ENCODE measurements at regions not wholly inside any gene's neighbourhood (a gene's known extent, or its start where the extent isn't known, plus 50 kb on each side); places are given as distances from the start of the nearest gene placed in this dataset.
"Not testable (repeated sequence)": the region's sequence is repeated elsewhere in the genome, so short reads cannot be mapped to it uniquely, and the experiment has no call there.

- DNase-seq: no peak
Observed at GRCh38 chr18:39371996-39372395, 1806.4 kb upstream of the CELF4 start.

GRCh38 chr18:39366656-39367055, 1801.1 kb upstream of the CELF4 start:
- DNase-seq: no peak

DNA sequence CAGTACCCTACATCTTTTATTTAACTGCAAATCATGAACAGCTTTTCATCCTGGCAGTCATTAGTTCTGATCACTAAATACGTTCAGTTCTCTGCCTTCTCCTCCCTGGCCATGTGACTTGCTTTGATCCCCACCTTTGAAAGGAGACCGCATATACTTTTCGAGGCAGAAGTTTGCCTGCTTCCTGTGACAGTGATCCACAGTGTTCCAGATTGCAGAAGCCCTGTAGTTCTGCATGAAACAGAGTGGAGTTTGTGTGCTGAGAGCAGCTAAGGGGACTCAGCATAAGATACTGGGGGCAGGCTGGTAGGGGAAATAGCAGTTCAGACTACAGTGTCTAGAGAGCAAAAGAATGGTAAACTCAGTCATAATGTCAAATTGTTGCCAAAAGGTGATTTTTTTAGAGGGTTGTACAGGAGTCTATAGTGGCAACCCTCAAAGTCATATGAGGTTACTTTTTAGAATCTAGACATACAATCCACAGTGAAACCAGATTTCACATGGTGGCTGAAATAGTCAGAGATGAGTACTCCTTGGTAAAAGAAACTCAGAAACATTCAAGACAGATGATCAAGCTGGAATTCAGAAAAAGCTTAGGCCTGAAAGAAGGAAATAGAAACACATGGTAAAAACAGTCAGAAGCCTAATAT, 1800.4 kb upstream of the CELF4 start:
- DNase-seq: no peak

DNA sequence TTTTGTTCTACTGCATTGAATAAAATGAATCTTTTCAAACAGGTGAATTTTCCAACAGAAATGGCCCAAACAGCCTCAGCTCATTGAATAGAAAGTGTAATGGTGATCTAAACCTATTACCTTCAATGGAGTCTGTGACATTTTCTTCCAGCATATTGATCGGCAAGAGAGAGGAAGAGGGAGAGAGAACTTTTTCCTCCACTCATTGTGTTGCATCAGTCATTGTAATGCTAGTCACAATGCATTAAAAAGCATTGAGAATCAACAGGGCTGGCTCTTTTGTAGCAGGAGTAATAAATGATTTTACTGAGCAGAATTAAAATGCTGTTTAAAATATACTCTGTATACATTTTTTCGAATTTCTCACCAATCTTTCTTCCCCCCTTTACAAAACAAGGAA, 1794.5 kb upstream of the CELF4 start:
- DNase-seq: no peak

- no peak for DNase-seq
Observed at GRCh38 chr18:39359636-39360035, 1794.0 kb upstream of the CELF4 start.

DNA sequence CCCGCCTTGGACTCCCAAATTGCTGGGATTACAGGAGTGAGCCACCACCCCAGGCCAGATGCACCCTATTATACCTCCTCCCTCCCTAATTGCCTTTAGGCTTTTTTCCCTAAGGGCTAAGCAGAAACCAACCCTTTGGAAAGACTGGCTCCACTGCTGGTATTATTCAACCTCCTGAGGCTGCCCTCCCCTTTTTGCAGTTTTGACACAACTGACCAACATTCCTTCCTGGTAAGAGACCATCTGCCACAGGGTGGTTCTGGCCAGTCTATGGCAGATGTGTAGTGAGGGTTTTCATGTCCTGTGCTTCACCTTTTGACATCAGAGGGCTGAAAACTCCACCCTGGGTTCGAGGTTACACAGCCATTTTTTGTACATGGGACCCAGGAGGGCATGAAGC, 1785.3 kb upstream of the CELF4 start:
- no peak for DNase-seq

DNA sequence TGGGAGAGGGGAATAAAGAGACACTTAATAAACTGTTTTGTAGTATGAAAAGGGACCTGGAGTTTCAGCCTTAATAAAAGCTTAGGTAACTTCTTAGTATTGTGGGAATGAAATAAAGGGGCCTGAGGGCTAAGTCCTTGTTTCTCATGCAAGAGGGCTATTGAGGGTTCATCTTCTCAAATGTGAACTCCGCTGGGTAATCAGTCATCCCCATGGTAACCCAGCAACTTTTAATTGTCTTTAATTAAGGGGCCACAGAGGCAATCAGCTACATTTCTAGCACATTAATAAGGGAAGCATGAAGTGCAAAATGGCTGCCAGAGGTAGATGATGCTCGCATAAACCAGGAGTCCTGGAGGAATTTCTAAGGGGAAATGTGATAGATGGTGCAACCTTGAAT, 1784.2 kb upstream of the CELF4 start:
- no peak for DNase-seq

DNA sequence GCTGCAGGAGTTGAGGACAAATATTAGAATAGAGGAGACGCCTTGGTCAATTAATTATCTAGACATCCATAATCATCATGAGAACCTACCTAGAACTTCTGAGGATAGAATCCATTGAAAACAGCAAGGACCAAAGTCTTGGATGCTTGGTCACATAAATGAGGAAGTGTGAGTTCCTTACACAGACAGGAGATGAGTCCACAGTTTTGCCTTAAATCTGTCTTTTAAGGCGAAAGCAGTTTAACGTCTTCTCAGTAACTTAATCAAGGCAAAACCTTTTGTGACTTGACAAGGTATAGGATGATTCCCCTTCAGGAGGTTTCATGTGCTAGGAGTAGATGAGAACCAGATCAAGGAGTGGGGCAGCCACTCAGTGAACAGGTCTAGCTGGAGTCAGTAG, 1783.2 kb upstream of the CELF4 start:
- no peak for DNase-seq

- no peak for DNase-seq
Observed at GRCh38 chr18:39347701-39348100, 1782.1 kb upstream of the CELF4 start.

GRCh38 chr18:39346916-39347315, 1781.3 kb upstream of the CELF4 start:
- no peak for DNase-seq

DNA sequence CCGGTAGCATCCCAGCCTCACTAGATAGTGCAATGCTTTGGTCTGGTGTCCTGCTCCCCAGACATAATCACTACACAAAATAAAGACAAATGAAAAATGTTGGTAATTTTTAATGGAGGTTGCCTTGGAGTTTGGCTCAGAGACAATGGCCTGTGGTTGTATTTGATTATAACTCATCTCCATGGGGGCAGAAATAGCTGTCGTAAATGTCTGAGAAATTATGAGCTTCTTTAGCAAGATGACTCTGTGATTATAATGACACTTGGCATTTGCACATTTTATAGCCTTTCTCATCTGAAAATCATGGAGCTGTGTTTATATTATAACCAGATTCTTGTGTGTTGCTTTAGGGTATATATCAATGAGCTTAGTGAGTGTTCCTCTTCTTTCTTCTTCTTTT, 1779.7 kb upstream of the CELF4 start:
- no peak for DNase-seq

GRCh38 chr18:39344487-39344886, 1778.9 kb upstream of the CELF4 start:
- DNase-seq: no peak

GRCh38 chr18:39341129-39341528, 1775.5 kb upstream of the CELF4 start:
- no peak for DNase-seq

DNA sequence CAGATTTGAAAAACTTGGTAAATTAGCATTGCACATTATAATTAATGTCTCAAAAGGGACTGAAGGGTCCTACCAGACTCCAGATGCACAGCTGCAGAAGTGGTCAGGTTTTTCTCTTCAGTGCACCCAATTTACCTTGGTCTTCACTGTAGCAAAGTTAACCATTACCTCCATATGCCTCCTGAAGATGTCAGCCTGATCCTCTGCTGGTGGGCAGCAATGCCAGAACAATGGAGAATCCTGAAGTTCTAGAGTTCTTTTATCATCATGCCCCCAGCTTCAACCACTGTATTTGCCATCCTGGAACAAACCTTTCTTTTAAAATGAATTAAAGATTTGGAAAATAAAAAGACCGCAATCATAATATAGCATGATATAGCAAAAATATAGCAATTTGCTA, 1774.8 kb upstream of the CELF4 start:
- no peak for DNase-seq

GRCh38 chr18:39329496-39330275, 1764.1 kb upstream of the CELF4 start:
- DNase-seq: no peak

GRCh38 chr18:39326772-39327171, 1761.2 kb upstream of the CELF4 start:
- DNase-seq: no peak

GRCh38 chr18:39325973-39326372, 1760.4 kb upstream of the CELF4 start:
- DNase-seq: no peak

GRCh38 chr18:39319141-39319540, 1753.5 kb upstream of the CELF4 start:
- no peak for DNase-seq

DNA sequence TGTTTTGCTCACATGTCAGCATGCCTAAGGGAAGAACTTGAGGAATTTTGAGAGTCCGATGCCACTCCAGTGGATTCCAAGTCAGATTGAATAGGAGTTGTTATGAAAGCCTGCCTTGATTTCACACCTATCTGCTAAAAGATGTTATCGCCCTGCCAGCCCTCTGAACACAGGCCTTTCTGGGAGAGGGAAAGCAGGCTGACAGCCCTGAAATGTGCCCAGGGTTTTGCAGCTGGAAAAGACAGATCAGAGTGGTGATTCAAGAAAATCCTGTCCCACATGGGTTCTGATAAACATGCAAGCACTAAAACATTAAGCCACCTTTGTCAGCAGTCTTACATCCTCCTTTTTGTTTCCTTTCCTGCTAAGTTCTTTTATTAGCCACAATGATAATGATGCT, 1752.9 kb upstream of the CELF4 start:
- DNase-seq: no peak

GRCh38 chr18:39318008-39318407, 1752.4 kb upstream of the CELF4 start:
- DNase-seq: no peak

GRCh38 chr18:39314595-39314994, 1749.0 kb upstream of the CELF4 start:
- no peak for DNase-seq

DNA sequence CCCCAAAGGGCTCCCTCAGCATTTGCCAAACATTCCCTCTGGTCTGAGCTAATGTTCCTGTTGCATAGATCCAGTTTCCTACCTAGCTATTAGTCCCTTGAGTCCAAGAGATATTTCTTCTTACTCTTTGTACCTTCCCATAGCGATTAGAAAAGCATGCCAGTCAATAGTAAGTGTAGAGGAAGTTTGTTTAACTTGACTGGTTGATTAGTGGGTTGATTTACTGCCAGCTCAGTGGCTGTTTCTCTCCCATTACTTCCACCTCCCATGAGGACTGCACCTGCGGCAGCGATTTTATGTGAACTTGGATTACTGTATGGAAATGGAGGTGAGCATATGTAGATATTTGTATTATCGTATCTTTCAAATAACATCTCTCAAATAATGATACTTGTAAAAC, 1748.4 kb upstream of the CELF4 start:
- DNase-seq: no peak

DNA sequence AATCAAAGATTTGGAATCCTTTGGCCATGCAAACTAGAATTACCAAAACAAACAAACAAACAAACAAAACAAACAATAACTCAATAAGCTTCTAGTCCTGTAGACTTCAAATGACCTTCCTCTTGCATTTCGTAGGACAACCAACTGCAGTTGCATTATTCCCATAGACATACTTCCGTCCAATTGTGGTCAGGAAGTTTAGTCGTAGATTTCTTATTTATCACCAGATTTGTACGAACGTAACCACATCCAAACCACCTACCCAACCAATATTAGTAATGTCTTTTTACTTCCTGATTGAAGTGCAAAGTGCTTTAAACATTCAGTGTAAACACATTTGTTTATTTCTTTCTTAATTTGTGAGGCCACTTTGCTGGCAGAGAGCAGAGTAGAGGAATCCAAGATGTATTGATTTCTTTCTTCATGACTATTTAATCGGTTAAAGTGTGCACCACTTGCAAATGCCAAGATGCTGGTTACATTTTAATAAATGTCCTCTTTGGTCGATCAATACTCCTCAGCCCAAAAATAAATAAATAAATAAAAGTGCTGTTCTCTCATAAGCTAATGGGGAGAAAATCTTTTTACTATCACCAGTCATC, 1745.6 kb upstream of the CELF4 start:
- no peak for DNase-seq

DNA sequence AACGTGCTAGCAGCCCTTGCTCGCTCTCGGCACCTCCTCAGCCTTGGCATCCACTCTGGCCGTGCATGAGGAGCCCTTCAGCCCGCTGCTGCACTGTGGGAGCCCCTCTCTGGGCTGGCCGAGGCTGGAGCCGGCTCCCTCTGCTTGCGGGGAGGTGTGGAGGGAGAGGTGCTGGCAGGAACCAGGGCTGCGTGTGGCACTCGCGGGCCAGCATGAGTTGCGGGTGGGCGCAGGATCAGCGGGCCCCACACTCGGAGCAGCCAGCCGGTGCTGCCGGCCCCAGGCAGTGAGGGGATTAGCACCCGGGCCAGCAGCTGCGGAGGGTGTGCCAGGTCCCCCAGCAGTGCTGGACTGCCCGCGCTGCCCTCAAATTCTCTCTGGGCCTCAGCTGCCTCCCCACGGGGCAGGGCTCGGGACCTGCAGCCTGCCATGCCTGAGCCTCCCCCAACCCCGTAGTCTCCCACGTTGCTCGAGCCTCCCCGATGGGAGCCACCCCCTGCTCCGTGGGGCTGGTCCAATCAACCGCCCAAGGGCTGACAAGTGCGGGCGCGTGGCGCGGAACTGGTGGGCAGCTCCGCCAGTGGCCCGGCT, 1743.4 kb upstream of the CELF4 start:
- not testable (repeated sequence) for DNase-seq
